ENCODE measurements at regions not wholly inside any gene's neighbourhood (a gene's known extent, or its start where the extent isn't known, plus 50 kb on each side); places are given as distances from the start of the nearest gene placed in this dataset.
"Not testable (repeated sequence)": the region's sequence is repeated elsewhere in the genome, so short reads cannot be mapped to it uniquely, and the experiment has no call there.

DNA sequence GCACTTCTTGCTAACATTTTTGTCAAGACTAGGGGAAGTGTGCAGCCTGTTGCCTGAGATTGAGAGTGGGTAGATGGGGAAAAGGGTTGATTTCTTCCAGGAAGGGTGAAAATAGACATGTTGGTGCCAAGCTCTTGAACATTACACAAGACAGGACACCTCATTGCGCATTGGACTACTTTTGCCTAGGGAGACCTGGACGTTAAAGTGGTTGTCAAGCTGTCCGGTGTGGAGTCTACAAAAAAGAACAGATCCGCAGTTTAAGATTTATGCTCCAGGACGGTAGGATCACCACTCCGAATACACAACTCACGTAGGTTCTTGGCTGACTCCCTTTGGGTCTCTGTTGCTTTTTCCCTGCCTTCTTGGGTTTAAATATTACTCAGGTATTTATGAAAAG is 56.3 kb upstream of the LRIG1 start:
- peak overlapping the region; percentile 16 for H2BK120ac ChIP-seq (ENCODE audit: low read depth, low read length)
- H2BK15ac ChIP-seq (ENCODE audit: low read length) = no peak overlapping the region
- no peak for DNase-seq (ENCODE audit: low spot score)
- no peak overlapping the region for H3K9ac ChIP-seq (ENCODE audit: low read depth, low read length, poor library complexity)
- no peaks in the 10 kb centered on the region for H3K36me3 ChIP-seq (replicated peaks in 1 of 2; ENCODE audit: control insufficient read depth in 2 of 2, insufficient read depth in 2 of 2, low read length in 2 of 2)
- no peaks in the 10 kb centered on the region for H3K27me3 ChIP-seq (ENCODE audit: control insufficient read depth in 3 of 3, insufficient read depth in 3 of 3, low read depth in 1 of 3, low read length in 3 of 3)
- peaks cover 0 to 12% of the 10 kb centered on the region in 2 donors for H3K4me1 ChIP-seq (ENCODE audit: control insufficient read depth in 2 of 2, insufficient read depth in 1 of 2, low read depth in 1 of 2, low read length in 2 of 2)
- H3K14ac ChIP-seq (ENCODE audit: low read length) = no peak overlapping the region
- no peak overlapping the region for H2BK12ac ChIP-seq (ENCODE audit: low read length)
- peaks cover 0 to 7% of the 10 kb centered on the region in 2 donors for H3K9me3 ChIP-seq (replicated peaks in 1 of 2; ENCODE audit: control insufficient read depth in 2 of 2, insufficient read depth in 1 of 2, low read depth in 1 of 2, low read length in 2 of 2)
- H4K8ac ChIP-seq (ENCODE audit: low read depth, low read length) = no peak overlapping the region
- no CpG with 5 or more reads among the region's 7 CpGs for WGBS, 2 donors (ENCODE audit: extremely low coverage in 2 of 2, insufficient read length in 2 of 2, insufficient replicate concordance in 1 of 2)
- H3K18ac ChIP-seq (ENCODE audit: low read length) = no peak overlapping the region
- no peak overlapping the region for H3K27ac ChIP-seq (replicated peaks; ENCODE audit: low read length)
- H4K91ac ChIP-seq (ENCODE audit: low read depth, low read length, poor library complexity) = no peak overlapping the region
- no peak overlapping the region for H3K4ac ChIP-seq (ENCODE audit: low read length)
- no peak overlapping the region for H2AK5ac ChIP-seq (ENCODE audit: low read depth, low read length)
- no peak overlapping the region for H3K4me2 ChIP-seq (ENCODE audit: insufficient read depth, low read length, poor library complexity, severe bottlenecking)
- no peak overlapping the region for H2BK5ac ChIP-seq (ENCODE audit: low read length)
- H2AFZ ChIP-seq (ENCODE audit: low read length) = no peak overlapping the region
- H3K79me1 ChIP-seq (ENCODE audit: low read depth, low read length) = no peaks in the 10 kb centered on the region
- no peak overlapping the region for H3K4me3 ChIP-seq (ENCODE audit: low read length in 2 of 2)
- no peak overlapping the region for H3K23ac ChIP-seq (ENCODE audit: low read depth, low read length, poor library complexity)

GRCh38 chr3:66559924-66560323 is 59.1 kb upstream of the LRIG1 start:
- H3K4me3 ChIP-seq (ENCODE audit: low read length in 2 of 2); H3K9ac ChIP-seq (ENCODE audit: low read depth, low read length, poor library complexity); H3K4me2 ChIP-seq (ENCODE audit: insufficient read depth, low read length, poor library complexity, severe bottlenecking); H4K91ac ChIP-seq (ENCODE audit: low read depth, low read length, poor library complexity); H3K23ac ChIP-seq (ENCODE audit: low read depth, low read length, poor library complexity); H3K27ac ChIP-seq (replicated peaks; ENCODE audit: low read length); H3K4me1 ChIP-seq (ENCODE audit: control insufficient read depth in 2 of 2, insufficient read depth in 1 of 2, low read depth in 1 of 2, low read length in 2 of 2); H3K4ac ChIP-seq (ENCODE audit: low read length); H3K36me3 ChIP-seq (replicated peaks in 1 of 2; ENCODE audit: control insufficient read depth in 2 of 2, insufficient read depth in 2 of 2, low read length in 2 of 2); H3K79me1 ChIP-seq (ENCODE audit: low read depth, low read length); H2BK5ac ChIP-seq (ENCODE audit: low read length); H2AK5ac ChIP-seq (ENCODE audit: low read depth, low read length); H2BK15ac ChIP-seq (ENCODE audit: low read length); H3K27me3 ChIP-seq (ENCODE audit: control insufficient read depth in 3 of 3, insufficient read depth in 3 of 3, low read depth in 1 of 3, low read length in 3 of 3); H2AFZ ChIP-seq (ENCODE audit: low read length); DNase-seq (ENCODE audit: low spot score); H4K8ac ChIP-seq (ENCODE audit: low read depth, low read length); H3K14ac ChIP-seq (ENCODE audit: low read length); H2BK120ac ChIP-seq (ENCODE audit: low read depth, low read length); H3K9me3 ChIP-seq (replicated peaks in 1 of 2; ENCODE audit: control insufficient read depth in 2 of 2, insufficient read depth in 1 of 2, low read depth in 1 of 2, low read length in 2 of 2); H3K18ac ChIP-seq (ENCODE audit: low read length); H2BK12ac ChIP-seq (ENCODE audit: low read length): not testable (repeated sequence)
- WGBS, 2 donors (ENCODE audit: extremely low coverage in 2 of 2, insufficient read length in 2 of 2, insufficient replicate concordance in 1 of 2) = no CpG with 5 or more reads among the region's 4 CpGs

- H3K4me2 ChIP-seq (ENCODE audit: insufficient read depth, low read length, poor library complexity, severe bottlenecking) = no peak overlapping the region
- H4K8ac ChIP-seq (ENCODE audit: low read depth, low read length) = no peak overlapping the region
- H3K79me1 ChIP-seq (ENCODE audit: low read depth, low read length) = no peaks in the 10 kb centered on the region
- no peak overlapping the region for H3K14ac ChIP-seq (ENCODE audit: low read length)
- H3K9me3 ChIP-seq (replicated peaks in 1 of 2; ENCODE audit: control insufficient read depth in 2 of 2, insufficient read depth in 1 of 2, low read depth in 1 of 2, low read length in 2 of 2) = peaks cover 0 to 7% of the 10 kb centered on the region in 2 donors
- no peak overlapping the region for H3K18ac ChIP-seq (ENCODE audit: low read length)
- no peak overlapping the region for H2AFZ ChIP-seq (ENCODE audit: low read length)
- H3K4ac ChIP-seq (ENCODE audit: low read length) = no peak overlapping the region
- no peaks in the 10 kb centered on the region for H3K4me1 ChIP-seq (ENCODE audit: control insufficient read depth in 2 of 2, insufficient read depth in 1 of 2, low read depth in 1 of 2, low read length in 2 of 2)
- no peak overlapping the region for H3K9ac ChIP-seq (ENCODE audit: low read depth, low read length, poor library complexity)
- no peak overlapping the region for H2BK15ac ChIP-seq (ENCODE audit: low read length)
- H2BK12ac ChIP-seq (ENCODE audit: low read length) = no peak overlapping the region
- H3K23ac ChIP-seq (ENCODE audit: low read depth, low read length, poor library complexity) = no peak overlapping the region
- H2AK5ac ChIP-seq (ENCODE audit: low read depth, low read length) = no peak overlapping the region
- H3K4me3 ChIP-seq (ENCODE audit: low read length in 2 of 2) = no peak overlapping the region
- no peak overlapping the region for H2BK5ac ChIP-seq (ENCODE audit: low read length)
- no peaks in the 10 kb centered on the region for H3K27me3 ChIP-seq (ENCODE audit: control insufficient read depth in 3 of 3, insufficient read depth in 3 of 3, low read depth in 1 of 3, low read length in 3 of 3)
- no peaks in the 10 kb centered on the region for H3K36me3 ChIP-seq (replicated peaks in 1 of 2; ENCODE audit: control insufficient read depth in 2 of 2, insufficient read depth in 2 of 2, low read length in 2 of 2)
- H4K91ac ChIP-seq (ENCODE audit: low read depth, low read length, poor library complexity) = no peak overlapping the region
- H3K27ac ChIP-seq (replicated peaks; ENCODE audit: low read length) = no peak overlapping the region
- no peak overlapping the region for H2BK120ac ChIP-seq (ENCODE audit: low read depth, low read length)
- no peak for DNase-seq (ENCODE audit: low spot score)
These were observed 60.5 kb upstream of the LRIG1 start for GRCh38 chr3:66561367-66561766.

DNA sequence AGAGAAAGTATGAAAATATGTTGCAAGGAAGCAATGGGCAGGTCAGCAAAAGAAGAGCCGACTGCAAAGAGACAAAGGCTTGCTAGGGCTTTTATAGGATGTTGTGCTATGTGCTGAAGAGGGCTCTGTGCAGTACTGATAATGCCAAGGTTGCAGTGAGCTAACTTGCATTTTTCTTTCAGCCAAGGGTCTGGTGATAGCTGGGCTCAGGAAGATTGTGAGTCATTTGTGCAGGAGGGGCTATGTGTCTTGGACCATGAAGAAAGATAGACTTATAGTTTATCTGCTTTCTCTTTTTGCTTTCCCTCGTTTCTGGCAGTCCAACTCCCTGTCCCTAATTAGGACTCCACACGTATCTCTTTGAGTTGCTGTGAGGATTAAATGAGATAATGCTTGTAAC is 64.5 kb upstream of the LRIG1 start:
- Histone ChIP-seq H3K9ac (ENCODE audit: low read depth, low read length, poor library complexity) (no peak overlapping the region), H3K4me3 (ENCODE audit: low read length in 2 of 2) (no peak overlapping the region), H3K4ac (ENCODE audit: low read length) (no peak overlapping the region), H3K4me1 (ENCODE audit: control insufficient read depth in 2 of 2, insufficient read depth in 1 of 2, low read depth in 1 of 2, low read length in 2 of 2) (peaks cover 0 to 3% of the 10 kb centered on the region in 2 donors), H3K4me2 (ENCODE audit: insufficient read depth, low read length, poor library complexity, severe bottlenecking) (no peak overlapping the region), H4K8ac (ENCODE audit: low read depth, low read length) (no peak overlapping the region), H3K18ac (ENCODE audit: low read length) (no peak overlapping the region), H3K23ac (ENCODE audit: low read depth, low read length, poor library complexity) (no peak overlapping the region), H2BK12ac (ENCODE audit: low read length) (no peak overlapping the region), H2AFZ (ENCODE audit: low read length) (no peak overlapping the region), H3K9me3 (replicated peaks in 1 of 2; ENCODE audit: control insufficient read depth in 2 of 2, insufficient read depth in 1 of 2, low read depth in 1 of 2, low read length in 2 of 2) (peaks cover 0 to 8% of the 10 kb centered on the region in 2 donors), H3K27ac (replicated peaks; ENCODE audit: low read length) (no peak overlapping the region), H2AK5ac (ENCODE audit: low read depth, low read length) (no peak overlapping the region), H3K36me3 (replicated peaks in 1 of 2; ENCODE audit: control insufficient read depth in 2 of 2, insufficient read depth in 2 of 2, low read length in 2 of 2) (no peaks in the 10 kb centered on the region), H2BK15ac (ENCODE audit: low read length) (no peak overlapping the region), H2BK120ac (ENCODE audit: low read depth, low read length) (no peak overlapping the region), H3K27me3 (ENCODE audit: control insufficient read depth in 3 of 3, insufficient read depth in 3 of 3, low read depth in 1 of 3, low read length in 3 of 3) (no peaks in the 10 kb centered on the region), H4K91ac (ENCODE audit: low read depth, low read length, poor library complexity) (no peak overlapping the region), H2BK5ac (ENCODE audit: low read length) (no peak overlapping the region), H3K79me1 (ENCODE audit: low read depth, low read length) (no peaks in the 10 kb centered on the region), H3K14ac (ENCODE audit: low read length) (no peak overlapping the region)
- WGBS, 2 donors (ENCODE audit: extremely low coverage in 2 of 2, insufficient read length in 2 of 2, insufficient replicate concordance in 1 of 2) = no CpG with 5 or more reads among the region's 3 CpGs
- DNase-seq (ENCODE audit: low spot score) = no peak

Measured in neuronal stem cell (in vitro differentiated cells).